HCEC 1CT (cell line): ENCODE measurements at regions not wholly inside any gene's neighbourhood (a gene's known extent, or its start where the extent isn't known, plus 50 kb on each side); places are given as distances from the start of the nearest gene placed in this dataset.
A peak's percentile ranks its signal among the peaks of the same experiment; 100 is the strongest.
"Not testable (repeated sequence)": the region's sequence is repeated elsewhere in the genome, so short reads cannot be mapped to it uniquely, and the experiment has no call there.

Source experiments
- DNase-seq: peaks from one replicate; pipeline ENCODE4 v3.0.0-alpha.2; 2017

DNA sequence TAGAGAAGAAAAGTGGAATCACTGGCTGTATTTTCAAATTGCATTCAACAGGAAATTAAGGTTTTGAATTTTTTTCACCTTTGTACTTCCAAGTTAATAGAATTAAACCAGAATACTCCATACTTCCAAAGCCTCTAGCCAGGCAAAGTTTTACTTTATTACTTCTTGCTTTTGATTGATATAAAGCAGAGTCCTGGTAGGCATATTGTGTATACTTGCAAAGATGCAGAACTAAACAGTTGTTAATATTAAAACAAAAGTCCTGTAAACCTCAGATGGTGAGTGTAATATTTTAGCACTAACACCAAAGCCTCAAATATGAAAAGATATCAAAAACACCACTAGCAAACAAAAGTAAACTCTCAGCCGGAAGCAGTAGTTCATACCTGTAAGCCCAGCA, 107.2 kb upstream of the C2CD4B start:
- no peak for DNase-seq

DNA sequence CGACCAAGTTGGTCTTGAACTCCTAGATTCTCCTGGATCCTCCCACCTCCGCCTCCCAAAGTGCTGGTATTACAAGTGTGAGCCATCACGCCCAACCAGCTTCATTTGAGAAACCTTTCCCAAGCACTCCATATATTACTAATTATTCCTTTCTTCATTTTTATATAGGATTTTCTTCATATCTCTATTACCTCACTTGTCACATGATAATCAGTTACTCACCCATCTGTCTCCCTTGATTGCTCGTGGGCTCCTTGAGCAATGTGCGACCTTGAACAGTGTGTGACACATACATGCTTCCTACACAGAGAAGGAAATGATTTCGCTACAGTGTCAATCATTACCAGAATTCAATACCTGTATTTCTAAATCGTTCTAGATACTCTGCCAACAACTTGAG, 110.7 kb upstream of the C2CD4B start:
- no peak for DNase-seq

DNA sequence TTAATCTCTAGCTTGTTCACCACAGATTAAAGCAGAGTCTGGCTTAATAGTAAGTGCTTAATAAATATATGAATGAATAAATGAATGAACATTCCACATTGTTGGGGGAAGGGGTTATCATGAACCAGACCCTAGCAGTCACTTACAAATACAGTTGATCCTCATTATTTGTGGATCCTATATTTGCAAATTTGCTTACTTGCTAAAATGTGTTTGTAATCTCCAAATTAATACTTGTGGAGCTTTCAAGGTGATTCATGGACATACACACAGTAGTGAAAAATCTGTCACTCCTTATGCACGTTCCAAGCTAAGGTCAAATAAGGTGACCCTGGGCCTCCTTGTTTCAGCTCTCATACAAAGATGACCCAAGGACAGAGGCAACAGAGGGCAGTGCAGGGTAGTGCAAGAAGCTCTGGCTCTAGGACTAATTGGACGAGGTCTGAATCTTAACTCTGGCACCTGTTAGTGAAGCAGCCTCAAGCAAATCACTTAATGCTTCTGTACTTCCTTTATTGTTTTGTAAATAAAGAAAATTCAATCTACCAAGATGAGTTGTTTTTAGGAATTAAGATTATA, 112.8 kb upstream of the C2CD4B start:
- no peak for DNase-seq

DNA sequence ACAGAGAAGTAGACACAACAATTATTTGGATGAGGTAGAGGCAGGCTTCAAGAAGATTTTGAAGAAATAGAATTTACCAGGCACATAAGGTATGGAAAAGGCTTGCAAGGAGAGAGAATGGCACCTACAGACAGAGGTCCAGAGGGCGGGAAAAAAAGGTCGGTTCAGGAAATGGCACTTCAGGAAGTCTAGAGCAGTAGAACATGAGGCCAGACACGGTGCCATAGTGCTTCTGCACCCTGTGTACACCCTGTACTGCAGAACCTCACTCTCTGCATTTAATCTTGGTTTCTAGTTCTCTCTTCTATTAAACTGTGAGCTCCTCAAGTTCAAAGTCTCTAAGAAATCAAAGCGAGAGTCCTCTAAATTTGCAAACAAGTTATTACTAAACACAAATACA, 113.4 kb upstream of the C2CD4B start:
- DNase-seq = no peak

DNA sequence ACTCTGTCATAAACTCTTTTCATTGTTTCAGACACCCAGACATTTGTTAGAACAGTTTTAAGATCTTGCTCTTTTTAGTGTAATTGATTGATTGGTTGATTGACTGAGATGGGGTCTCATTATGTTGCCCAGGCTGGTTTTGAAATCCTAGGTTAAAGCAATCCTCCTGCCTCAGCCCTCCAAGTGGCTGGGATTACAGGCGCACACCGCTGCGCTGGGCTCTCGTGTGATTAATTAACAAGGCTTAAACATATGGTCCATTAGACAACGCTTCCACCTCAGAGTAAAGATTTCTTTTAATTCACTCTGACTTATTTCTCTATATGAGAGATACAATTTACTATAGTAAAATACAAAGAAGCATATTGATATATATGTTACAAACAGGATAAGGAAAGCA, 114.0 kb upstream of the C2CD4B start:
- no peak for DNase-seq

DNA sequence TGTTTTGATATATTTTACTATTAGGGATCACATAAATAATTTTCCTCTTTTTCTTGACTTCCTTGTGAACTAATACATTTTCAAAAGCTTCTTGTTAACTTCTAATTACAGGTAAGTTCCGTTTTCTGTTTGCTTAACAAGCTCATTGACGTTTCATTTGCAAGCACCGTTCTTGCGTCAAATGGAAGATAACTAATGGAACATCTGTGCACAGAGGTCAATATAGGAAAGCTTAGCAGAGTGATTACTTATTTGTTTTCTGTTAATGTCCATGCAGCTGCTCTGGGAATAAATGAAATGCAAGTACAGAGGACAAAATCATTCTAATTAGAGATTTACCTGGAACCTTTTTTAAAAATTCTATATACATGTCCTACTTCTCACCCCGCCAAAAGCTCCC, 115.5 kb upstream of the C2CD4B start:
- DNase-seq = no peak

DNA sequence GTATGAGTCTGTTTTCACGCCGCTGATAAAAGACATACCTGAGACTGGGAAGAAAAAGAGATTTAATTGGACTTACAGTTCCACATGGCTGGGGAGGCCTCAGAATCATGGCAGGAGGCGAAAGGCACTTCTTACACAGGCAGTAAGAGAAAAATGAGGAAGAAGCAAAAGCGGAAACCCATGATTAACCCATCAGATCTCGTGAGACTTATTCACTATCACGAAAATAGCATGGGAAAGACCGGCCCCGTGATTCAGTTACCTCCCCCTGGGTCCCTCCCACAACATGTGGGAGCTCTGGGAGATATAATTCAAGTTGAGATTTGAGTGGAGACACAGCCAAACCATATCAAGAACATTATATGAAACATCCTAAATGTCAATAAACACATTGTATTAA, 116.7 kb upstream of the C2CD4B start:
- DNase-seq = not testable (repeated sequence)

DNA sequence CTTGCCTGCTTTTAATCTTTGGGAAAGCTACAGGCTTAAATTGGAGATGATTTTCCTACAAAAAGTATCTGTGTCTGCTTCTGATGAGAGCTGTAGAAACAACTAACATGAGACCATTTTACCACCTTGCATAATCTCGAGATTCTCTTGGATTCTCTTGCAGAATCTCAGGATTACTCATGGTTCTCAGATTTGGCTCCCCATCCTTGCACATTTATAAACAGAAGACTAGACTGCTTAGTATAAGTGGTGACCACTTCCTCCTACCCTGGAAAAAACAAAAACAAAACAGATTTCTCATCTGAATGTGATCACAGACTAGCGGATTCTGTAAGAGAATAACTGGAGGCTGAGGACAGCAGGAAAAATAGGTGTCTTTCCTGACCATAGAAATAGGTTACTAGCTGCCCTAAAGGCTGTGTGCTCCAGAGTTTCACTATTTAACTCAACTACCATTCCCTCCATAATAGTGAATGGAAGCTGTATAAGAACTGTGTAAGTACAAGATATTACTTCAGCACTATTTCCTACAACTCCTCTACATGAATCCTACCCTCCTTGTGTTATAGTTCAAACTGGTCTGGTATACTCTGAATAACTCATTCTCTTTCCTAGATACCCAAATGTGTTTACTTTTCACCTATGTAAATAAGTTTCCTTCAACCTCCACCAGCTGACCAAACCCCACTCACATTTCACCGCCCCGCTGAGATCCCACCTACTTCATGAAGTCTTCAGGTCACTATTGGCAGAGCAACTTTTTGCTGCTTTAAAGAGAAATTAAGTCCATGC, 122.2 kb upstream of the C2CD4B start:
- peak; percentile 57 for DNase-seq

DNA sequence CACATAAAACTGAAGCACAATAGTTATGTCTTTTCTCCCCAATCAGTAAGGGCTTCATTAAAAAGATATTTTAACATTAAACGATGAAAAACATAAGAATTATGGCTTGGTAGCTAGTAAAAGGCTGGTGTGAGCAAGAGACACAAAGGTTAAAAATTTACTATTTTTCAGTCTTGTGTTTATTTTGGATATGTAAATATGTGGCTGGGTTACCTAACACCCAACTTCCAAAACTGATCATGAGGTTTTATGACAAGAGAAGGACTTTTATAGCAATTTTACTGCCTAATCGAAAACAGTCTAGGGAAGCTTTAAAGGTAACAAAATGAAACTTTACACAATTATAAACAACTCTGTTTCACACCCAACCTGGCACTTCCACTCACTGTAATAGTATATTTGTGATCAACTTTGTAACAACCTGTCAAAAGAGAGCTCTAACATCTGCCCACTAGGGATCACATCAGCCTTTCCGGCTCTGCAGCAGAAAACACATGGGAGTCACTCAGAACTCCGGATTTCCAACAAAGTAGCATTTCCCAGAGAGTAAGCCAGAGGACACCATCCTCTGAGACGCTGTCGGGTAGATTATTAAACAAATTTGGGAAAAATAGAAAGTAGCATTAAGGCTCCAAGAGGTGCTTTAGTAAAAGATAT, 123.4 kb upstream of the C2CD4B start:
- DNase-seq = no peak

DNA sequence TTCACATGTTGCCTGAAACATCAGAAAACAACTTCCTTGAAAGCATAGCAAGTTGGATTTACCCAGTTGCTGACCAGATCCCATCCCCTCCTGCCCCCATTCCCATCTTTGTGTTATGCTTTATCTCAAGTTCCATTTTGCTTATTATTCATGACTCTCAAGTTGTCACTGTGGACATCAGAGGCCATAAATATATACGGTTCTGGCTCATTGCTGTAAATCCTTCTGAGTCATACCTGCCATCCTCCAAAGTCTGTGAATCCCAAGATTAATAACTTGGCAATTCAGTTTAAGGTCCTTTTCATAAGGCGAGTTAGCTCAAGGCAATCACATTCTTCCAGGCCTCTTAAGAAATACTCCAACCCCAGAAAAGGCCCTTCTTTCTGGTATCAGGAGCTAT, 126.2 kb upstream of the C2CD4B start:
- DNase-seq = no peak

DNA sequence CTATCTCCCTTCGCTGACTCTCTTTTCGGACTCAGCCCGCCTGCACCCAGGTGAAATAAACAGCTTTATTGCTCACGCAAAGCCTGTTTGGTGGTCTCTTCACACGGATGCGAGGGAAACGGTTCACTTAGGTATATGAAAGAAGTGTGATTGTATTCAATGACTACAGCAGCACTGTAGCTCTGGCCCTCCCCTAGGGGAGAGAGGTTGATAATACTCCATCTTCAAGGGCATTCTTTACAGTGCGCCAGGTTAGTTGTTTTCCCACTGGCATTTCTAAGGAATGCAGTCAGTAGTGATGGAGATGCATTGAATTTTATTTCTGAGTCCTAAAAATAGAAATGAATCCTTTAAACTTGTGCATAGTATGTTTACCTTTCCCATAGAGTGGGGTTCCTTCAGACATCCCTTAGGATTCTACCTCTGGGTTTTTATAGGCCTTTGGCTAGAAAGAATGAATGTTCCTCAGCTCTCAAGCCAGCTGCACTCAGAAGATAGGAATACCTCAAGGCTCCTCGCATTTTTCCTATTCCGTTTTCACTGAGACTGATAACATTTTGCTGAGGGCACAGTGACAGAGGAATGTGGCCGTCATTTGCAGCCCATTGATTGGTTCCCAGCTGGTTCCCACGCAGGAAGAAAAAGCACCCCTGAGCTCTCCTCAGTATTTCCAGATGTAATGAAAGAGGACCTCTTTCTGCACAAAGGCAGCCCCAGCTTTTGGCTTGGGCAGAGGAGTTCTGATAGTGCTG, 131.8 kb upstream of the C2CD4B start:
- DNase-seq = no peak

DNA sequence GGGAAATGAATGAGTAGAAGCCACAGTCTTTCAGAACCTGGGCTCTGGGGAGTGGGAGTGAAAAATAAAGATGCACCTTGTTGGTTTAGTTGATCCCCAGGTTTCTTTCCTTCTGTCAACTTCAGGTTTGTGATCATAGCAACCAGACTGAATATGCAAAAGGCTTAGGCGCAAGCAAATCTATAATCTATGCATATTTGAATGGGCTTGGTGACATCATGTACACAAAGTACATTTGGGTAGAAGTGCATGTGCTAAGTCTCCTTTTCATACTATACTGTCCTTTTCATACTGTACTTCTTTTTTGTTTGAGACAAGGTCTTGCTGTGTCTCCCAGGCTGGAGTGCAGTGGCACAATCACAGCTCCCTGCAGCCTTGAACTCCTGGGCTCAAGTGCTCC, 132.4 kb upstream of the C2CD4B start:
- DNase-seq = no peak

DNA sequence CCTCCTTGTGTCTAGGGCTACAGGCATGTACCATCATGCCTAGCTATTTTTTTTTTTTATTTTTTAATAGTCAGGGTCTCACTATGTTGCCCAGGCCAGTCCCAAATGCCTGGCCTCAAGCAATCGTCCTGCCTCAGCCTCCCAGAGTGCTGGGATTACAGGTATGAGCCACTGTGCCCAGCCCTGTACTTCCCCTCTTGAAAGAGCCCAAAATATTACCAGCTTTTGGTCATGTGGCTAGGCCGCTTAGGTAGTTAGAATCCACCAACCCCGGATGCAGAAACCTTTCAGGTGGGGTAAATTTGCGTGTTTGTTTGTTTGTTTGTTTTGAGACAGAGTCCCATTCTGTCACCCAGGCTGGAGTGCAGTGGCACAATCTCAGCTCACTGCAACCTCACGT, 132.8 kb upstream of the C2CD4B start:
- DNase-seq = no peak

DNA sequence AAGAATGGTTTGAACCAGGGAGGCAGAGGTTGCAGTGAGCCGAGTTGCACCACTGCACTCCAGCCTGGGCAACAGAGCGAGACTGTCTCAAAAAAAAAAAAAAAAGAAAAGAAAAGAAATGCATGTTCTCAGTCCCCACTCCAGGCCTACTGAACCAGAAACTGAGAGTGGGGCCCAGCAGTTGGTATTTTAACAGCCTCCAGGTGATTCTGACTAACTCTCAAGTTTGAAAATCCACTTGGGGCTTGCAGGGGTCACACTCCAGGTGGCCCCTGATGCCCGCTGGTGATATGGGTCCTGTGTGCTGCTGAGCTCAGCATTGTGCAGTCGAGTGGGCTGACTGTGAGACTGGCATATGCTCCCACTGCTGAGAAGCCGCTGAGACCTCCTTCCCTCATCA, 133.7 kb upstream of the C2CD4B start:
- no peak for DNase-seq

DNA sequence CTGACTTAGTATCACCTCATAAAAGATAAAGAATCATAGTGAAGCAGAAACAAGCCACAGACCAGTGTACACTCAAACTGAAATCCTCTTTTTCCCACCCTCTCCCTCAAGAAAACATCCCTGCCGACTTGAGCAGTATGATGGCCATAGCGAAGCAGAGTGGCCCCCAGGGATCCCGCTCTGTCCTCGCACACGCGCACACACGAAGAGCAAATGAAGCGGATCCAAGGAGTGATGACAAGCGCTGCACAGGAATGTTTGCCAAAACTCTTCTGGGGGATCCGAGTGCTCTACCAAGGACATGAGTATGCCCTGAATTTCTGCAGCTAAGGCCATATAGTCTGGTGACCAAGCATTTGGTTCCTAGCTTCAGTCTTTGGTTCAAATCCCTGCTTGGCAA, 134.5 kb upstream of the C2CD4B start:
- DNase-seq = no peak

DNA sequence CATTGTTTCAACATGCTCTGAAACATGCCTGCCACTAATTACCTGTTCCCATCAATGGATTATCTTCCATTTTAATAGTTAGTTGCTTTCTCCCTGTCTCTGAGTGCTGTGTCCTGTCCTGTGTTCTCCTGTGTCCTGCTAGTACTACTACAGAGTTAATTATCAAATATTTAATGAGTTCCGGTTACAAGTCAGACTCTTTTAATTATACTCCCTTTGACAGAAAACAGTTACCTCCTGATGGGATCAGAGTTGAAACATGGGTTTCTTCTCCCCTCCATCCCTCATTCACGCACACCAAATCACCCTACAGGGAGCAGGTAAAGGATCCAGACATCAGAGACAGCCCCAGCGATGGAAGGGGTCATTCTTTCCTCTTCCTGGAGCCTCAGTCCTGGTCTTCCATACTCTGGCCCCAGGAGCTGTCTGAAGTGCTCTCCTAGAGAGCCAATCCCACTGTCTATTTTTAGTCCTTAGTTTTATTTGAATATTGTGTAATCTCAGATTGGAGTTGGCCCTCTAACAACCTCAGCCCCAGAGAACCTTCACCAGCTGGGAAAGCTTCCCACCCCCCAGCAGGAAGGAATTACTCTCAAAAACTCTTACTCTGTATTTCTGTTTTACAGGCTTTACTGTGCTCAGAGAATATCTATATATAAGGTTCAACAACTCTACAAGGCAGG, 137.0 kb upstream of the C2CD4B start:
- no peak for DNase-seq

DNA sequence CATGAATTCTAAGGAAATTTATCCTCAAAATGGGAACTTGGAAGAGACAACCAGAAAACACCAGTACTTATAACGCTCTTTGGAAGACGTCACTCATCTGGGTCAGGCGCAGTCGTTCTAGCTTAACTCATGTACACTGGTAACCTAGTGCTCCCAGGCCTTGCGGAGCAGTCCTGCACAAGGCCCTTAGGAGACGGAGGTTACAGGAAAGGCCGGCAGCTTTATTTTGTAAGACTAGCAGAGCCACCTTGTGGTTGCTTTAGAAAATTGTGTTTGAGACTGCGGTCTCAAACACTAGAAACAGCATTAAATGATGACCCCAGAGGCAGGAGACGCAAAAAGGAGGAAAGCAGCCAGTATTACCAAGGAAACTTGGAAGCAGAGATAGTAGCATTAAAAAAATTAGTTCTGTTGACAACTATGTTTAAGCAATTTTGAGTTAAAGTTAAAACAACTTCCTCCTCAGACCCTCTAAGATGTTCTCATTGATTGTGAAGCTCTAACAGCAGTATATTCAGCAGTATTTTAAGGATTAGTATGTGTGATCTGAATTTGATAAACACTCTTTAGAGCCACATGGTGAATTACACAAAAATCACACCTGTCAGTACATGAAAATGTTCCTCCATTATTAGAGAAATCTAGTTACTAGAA, 141.9 kb upstream of the C2CD4B start:
- DNase-seq = peak; percentile 79

DNA sequence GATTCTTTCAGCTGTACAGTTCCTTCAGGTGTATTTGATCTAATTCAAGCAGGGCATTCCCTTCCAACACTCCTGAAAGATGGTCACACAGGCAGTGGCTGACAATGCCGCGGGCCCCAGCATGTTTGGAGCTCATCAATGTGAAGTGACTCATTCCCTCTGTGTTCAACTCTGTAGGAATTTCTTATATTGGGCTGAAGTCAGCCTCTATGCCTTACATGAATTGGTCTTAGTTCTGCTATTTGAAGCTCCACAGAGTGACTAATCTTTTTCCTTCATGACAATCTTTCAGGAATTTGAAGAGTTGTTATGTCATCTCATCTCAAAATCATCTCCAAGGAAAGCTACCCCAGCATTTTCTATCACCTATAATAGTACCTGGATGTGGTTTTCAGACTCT, 142.5 kb upstream of the C2CD4B start:
- DNase-seq = peak; percentile 75

DNA sequence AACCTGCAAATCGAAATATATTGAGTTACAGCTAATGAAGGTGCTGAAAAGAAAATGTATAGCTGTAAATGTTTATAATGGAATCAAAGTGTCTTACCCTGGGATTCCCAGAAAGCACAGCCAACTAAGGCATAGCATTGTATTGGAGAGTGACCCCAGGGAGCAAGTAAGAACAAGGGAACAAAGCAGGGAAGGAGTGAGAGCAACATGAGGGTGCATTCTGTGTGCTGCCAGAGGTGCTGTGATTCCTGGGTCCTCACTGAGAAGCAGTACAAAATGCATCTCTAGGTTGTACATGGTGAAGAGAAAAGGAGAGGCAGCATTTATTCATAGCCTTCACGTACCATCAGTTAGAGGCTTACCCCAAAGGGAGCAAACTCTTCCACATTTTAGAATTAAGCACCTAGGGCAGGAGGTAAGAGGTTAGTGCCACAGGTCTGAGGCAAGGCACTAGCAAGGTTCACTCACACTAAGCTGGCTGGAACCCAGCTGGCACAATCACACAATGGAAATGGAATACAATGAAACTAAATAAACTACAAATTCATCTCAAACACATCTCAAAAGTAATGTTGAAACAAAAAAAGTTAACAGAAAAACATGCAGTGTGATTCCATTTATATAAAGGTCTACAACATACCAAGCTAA, 151.5 kb upstream of the C2CD4B start:
- no peak for DNase-seq

DNA sequence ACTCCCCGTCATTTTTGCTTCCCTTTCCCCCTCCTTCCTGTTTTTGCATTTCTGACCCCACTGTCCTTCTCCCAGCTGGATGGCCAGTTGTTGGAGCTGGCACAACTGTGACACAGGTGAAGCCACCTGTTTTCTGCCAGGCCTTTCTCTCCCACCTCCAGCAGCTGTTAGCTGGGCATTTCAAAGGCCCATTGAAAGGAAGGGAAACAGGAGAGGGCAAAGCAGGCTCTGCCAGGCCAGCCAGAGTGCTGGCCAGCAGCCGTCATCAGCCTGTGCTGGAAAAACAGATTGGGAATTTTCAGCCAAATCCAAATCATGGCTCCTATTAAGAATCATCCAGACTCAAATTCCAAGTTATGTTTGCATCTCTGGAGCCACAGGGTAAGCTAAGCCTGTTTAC, 155.2 kb upstream of the C2CD4B start:
- DNase-seq = no peak

DNA sequence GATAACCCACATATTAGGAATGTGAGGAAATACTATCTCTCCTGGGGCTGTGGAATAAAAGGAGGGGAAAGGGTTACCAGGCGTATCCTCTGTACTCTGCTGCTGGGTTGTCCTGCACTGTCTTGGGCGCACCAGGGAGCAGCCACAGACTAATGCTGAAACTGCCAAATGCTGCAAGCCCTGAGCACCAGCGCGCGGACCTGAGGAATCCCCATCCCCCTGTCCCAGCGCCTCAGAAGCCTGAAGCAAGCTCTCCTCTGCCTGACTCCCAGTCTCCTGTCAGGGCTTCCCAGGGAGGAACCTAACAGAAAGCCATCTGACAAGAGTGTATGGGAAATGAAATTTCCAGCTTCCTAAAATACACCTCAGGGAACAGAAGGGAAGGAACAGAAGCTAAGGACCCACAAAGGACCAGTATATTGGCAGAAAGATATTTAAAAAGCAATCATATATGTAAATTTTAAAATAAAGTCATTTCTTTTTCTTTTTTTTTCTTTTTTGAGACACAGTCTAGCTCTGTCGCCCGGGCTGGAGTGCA, 158.3 kb upstream of the C2CD4B start:
- DNase-seq = no peak

DNA sequence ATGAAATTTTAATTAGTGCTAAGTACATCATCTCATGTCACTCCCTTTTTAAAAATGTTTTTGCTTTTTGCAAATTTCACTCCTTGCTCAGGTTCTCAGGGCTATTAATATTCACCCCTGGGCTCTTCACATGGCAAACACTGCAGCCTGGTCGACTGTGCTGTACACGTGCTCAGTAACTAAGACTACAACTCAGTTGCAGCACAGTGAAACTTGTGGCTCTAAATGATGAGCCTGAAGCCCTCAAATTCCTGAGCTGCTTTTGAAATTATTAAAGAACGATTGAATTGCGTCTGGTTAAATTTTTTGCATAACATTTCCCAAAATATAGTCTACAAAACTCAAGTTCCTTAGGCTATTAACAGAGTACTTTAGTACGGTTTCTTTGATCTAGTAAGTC, 159.3 kb upstream of the C2CD4B start:
- no peak for DNase-seq
